Effector memory CD8-positive, alpha-beta T cell (primary cell): ENCODE measurements at regions not wholly inside any gene's neighbourhood (a gene's known extent, or its start where the extent isn't known, plus 50 kb on each side); places are given as distances from the start of the nearest gene placed in this dataset.

Source experiments
- ATAC-seq: fragments of 150-1000 bp; cut with Tn5 transposase; replicated peaks from 2 replicates; pipeline ENCODE4 v1.10.0; 2021; ENCODE audit warnings: mild to moderate bottlenecking, moderate library complexity
- DNase-seq, 3 experiments: peaks; one replicate each; pipeline ENCODE4 v3.0.0; 2021
- H3K27ac Mint-ChIP-seq, 2 donors: one replicate each; pipeline ENCODE4 v1.8.0; 2022; ENCODE audit warnings: mild to moderate bottlenecking in 2 of 2, mixed read lengths in 2 of 2, moderate library complexity in 2 of 2
- H3K27me3 Mint-ChIP-seq, 2 donors: one replicate each; pipeline ENCODE4 v1.8.0; 2022; ENCODE audit warnings: mixed read lengths in 2 of 2
- H3K36me3 Mint-ChIP-seq: one replicate; pipeline ENCODE4 v1.8.0; 2022; ENCODE audit warnings: mild to moderate bottlenecking, moderate library complexity, mixed read lengths; ENCODE audit not compliant: insufficient read depth
- H3K4me1 Mint-ChIP-seq, 2 donors: one replicate each; pipeline ENCODE4 v1.8.0; 2022; ENCODE audit warnings: low read depth in 2 of 2, mixed read lengths in 2 of 2
- H3K4me3 Mint-ChIP-seq, 2 donors: one replicate each; pipeline ENCODE4 v1.8.0; 2022; ENCODE audit warnings: mild to moderate bottlenecking in 2 of 2, mixed read lengths in 2 of 2, moderate library complexity in 2 of 2
- H3K9me3 Mint-ChIP-seq, 2 donors: one replicate each; pipeline ENCODE4 v1.8.0; 2022; ENCODE audit warnings: mixed read lengths in 2 of 2

DNA sequence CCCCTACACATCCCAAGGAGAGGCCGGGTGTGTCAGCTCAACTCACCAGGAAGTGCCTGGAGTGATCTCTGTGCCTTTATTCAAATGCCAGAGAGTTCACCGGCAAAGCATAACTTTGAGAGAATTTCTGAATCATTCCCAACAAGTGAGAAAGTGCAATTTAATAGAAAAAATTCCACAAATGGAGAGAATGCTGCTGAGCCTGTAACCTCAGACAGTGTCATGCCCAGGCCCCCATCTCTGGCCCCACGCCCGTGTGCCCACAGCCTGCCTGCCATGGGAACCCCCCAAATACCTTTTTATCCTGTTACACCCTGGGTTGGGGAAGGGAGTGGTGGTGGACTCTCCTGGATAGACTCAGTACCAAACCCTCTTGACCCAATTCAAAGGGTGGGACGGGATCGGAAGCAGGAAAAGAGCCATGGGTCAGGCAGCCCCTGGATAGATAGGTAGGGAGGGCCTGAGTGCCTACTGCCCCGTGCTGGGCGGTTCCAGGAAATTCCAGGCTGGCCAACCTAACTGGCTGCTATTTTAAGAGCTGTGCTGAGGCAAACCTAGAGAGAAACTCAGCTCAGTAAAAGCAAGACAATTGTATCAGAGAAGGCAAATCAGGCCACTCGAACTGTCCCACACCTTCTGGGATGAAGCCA lies 179.0 kb upstream of the FOXA2 start:
- Mint-ChIP-seq H3K4me1 (no peaks in the 10 kb centered on the region), H3K9me3 (peaks cover 8 to 10% of the 10 kb centered on the region in 2 donors), H3K36me3 (no peaks in the 10 kb centered on the region), H3K27me3 (no peaks in the 10 kb centered on the region), H3K27ac (no peak overlapping the region), H3K4me3 (no peak overlapping the region)
- DNase-seq (no peak), ATAC-seq (no peak)

DNA sequence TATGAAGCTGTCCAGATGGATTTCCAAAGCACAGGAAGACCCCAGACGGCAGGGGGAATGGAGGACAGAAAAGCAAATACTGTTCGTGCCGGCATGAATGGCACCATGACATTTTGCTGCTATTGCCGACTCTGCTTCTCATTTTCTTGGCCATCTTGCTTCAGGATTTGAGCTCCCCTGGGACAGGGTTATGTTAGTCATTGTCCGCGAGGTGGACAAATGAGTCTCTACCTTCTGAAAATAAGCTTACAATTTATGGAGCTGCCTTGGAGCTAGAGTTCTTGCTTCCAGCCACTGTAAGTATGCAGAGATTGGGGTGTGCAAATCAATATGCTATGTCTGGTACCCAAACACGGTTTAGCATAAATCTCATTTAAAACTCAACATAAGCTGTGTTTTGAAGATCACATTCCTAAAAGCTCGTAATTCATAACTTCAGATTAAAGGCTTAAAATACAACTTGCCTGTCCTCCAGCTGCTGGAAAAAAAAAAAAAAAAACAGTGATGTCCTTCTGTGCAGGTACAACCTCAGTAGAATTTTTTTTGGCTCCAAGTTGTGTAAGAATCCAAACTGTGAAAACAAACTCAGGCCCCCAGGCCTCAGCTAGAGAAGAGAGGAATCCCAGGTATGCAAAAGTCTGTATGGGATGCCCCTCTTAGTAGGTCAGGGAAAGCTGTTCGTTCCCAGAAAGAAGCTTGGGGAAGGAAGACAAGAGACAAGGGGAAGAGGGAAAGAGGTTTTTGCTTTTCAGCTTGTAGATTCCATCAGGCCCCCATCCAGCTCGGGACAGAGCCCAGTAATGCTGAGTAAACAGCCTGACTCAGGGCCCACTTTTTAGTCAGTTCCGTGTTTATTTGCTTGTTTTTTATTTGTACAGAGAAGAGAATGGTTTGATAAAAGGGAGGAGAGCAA lies 184.2 kb upstream of the FOXA2 start:
- DNase-seq: no peak
- no peak overlapping the region for H3K4me3 Mint-ChIP-seq
- H3K4me1 Mint-ChIP-seq: no peaks in the 10 kb centered on the region
- H3K36me3 Mint-ChIP-seq: no peaks in the 10 kb centered on the region
- peaks cover 5 to 30% of the 10 kb centered on the region in 2 donors for H3K9me3 Mint-ChIP-seq
- ATAC-seq: no peak
- peaks cover 0 to 13% of the 10 kb centered on the region in 2 donors for H3K27me3 Mint-ChIP-seq
- no peak overlapping the region for H3K27ac Mint-ChIP-seq

DNA sequence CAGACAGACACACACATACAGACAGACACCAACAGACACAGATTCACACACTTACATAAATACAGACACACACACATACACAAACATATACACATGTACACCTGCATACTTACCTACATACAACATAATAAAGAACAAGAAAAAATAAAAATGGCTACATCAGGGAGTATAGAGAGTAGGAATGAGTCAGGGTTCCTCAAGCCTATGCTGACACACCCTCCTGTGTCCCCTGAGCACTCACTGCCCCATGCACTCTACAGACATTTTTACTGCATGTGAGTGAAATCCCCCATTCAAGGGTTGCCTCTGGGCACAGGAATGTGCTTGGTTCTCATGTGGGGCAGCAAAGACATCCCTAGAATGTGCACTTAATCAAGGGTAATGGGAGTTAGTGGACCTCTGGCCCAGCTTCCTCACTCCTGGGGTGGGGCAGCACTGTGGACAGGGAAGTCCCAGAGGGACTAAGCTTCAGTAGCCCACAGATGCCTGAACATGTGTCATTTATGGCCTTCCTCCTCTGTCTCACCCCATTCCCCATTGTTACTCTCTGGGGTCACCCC lies 185.9 kb upstream of the FOXA2 start:
- Mint-ChIP-seq H3K27me3 (peaks cover 0 to 13% of the 10 kb centered on the region in 2 donors), H3K4me3 (no peak overlapping the region), H3K36me3 (no peaks in the 10 kb centered on the region), H3K9me3 (peaks cover 5 to 37% of the 10 kb centered on the region in 2 donors), H3K4me1 (no peaks in the 10 kb centered on the region), H3K27ac (no peak overlapping the region)
- ATAC-seq (no peak), DNase-seq (no peak)

DNA sequence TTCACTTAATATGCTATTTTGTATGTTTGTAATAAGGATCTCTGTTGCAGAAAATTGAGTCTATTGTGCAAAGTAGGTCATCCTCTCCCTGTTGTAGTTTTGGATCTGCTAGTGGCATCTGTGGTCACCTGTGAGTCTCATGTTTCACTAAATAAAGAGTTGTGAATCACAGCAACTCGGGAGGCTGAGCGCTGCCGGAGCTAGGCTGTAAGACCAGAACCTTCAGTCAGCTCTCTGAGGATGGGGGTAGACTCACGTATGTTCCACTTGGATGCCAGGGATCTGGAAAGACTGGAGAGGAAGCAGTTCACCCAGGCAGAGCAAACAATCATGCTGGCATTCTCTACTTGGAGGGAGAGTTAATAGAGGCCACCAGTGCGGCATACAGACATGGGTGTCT lies 187.3 kb upstream of the FOXA2 start:
- Mint-ChIP-seq H3K4me1 (no peaks in the 10 kb centered on the region), H3K27ac (no peak overlapping the region), H3K4me3 (no peak overlapping the region), H3K27me3 (peaks cover 0 to 13% of the 10 kb centered on the region in 2 donors), H3K9me3 (peaks cover 5 to 46% of the 10 kb centered on the region in 2 donors), H3K36me3 (no peaks in the 10 kb centered on the region)
- DNase-seq (no peak), ATAC-seq (no peak)

DNA sequence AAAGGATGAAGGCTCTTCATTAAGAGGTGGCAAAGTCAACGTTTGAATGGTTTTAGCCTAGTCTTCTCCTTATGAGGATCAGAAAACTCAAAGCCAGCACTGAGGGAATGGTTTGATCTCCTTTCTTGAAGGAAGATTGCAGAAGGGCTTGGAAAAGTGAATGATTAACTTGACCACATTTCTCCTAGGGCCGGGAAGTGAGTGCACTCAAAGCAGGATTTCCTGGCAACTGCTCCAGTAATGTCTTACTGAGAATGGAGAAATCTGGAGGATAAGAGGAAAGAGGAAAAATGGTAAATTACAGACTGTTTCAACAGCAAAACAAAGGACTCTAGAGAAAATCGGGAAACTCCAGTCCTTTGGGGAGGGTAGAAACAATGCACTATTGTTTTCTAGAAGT lies 189.0 kb upstream of the FOXA2 start:
- no peak overlapping the region for H3K27ac Mint-ChIP-seq
- no peak overlapping the region for H3K4me3 Mint-ChIP-seq
- no peaks in the 10 kb centered on the region for H3K4me1 Mint-ChIP-seq
- no peak for ATAC-seq
- H3K27me3 Mint-ChIP-seq: peaks cover 0 to 13% of the 10 kb centered on the region in 2 donors
- DNase-seq: no peak
- peaks cover 3 to 46% of the 10 kb centered on the region in 2 donors for H3K9me3 Mint-ChIP-seq
- H3K36me3 Mint-ChIP-seq: no peaks in the 10 kb centered on the region

DNA sequence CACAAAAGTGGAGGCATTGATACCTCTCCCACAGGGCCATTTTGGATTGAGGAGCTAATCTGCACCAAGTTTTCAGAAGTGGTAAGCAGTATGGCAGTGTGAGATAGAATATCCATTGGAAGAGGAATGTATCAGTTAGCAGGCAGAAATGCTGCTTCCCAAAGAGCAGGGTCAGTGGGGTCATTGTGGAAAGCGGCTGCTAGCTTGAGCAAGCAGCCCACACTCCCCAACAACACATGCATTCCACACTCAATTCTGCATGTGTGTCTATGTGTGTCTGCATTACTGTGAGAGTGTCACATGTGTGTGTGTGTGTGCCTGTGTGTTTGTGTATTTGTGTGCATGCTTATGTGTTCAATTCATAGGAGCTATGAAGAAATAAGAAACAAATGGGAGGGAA lies 190.9 kb upstream of the FOXA2 start:
- peaks cover 3 to 31% of the 10 kb centered on the region in 2 donors for H3K9me3 Mint-ChIP-seq
- ATAC-seq (no peak), DNase-seq (no peak)
- H3K27me3 Mint-ChIP-seq: peaks cover 0 to 13% of the 10 kb centered on the region in 2 donors
- H3K36me3 Mint-ChIP-seq: no peaks in the 10 kb centered on the region
- no peak overlapping the region for H3K4me3 Mint-ChIP-seq
- H3K27ac Mint-ChIP-seq: no peak overlapping the region
- no peaks in the 10 kb centered on the region for H3K4me1 Mint-ChIP-seq

DNA sequence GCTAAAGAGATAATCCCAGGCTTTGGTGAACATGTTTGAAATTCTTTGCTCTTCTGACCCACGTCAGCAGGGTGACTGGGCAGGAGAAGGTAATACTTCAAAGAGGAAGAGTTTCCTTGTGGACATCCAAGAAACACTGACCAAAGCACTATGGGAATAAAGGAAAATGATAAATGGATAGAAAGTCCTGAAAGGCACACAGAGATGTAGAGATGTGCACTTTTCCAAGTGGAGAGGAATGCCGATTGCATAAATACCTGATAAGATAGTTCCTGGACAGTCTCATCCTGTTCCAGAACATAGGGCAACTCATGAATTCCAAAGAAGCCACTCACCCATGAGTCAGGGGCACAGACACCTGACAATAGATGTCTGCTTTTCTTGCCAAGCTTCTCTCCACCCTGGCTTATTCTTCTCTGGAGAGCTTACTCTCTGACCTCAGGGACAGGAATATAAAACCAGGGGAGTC lies 191.3 kb upstream of the FOXA2 start:
- no peak overlapping the region for H3K27ac Mint-ChIP-seq
- ATAC-seq: no peak

DNA sequence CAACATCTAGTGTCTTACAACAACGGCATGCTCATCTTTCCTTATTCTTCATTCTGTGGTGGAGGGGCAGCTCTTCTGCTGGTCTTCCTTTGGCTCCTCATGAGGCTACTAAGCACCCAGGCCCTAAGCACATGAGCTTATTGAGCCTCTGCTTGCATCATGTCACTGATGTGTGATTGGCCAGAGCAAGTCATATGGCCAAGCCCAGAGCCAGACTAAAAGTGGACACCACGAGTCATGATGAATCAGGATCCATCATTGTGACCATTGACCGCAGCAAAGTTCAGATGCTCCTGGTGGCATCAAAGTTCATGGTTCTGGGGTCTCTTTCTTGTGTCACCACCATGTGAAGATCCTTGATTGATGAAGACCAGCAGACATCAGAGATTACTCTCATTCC lies 192.0 kb upstream of the FOXA2 start:
- no peak overlapping the region for H3K4me3 Mint-ChIP-seq
- ATAC-seq (no peak), DNase-seq (no peak)
- no peak overlapping the region for H3K27ac Mint-ChIP-seq
- H3K27me3 Mint-ChIP-seq: peaks cover 0 to 5% of the 10 kb centered on the region in 2 donors
- peaks cover 3 to 23% of the 10 kb centered on the region in 2 donors for H3K9me3 Mint-ChIP-seq
- H3K4me1 Mint-ChIP-seq: no peaks in the 10 kb centered on the region
- peaks cover 3% of the 10 kb centered on the region for H3K36me3 Mint-ChIP-seq

More for the DNA sequence above, 191.3 kb upstream of the FOXA2 start:
- H3K9me3 Mint-ChIP-seq: peaks cover 3 to 30% of the 10 kb centered on the region in 2 donors
- no peaks in the 10 kb centered on the region for H3K36me3 Mint-ChIP-seq
- H3K4me1 Mint-ChIP-seq: no peaks in the 10 kb centered on the region
- no peak for DNase-seq
- H3K4me3 Mint-ChIP-seq: no peak overlapping the region
- peaks cover 0 to 12% of the 10 kb centered on the region in 2 donors for H3K27me3 Mint-ChIP-seq

DNA sequence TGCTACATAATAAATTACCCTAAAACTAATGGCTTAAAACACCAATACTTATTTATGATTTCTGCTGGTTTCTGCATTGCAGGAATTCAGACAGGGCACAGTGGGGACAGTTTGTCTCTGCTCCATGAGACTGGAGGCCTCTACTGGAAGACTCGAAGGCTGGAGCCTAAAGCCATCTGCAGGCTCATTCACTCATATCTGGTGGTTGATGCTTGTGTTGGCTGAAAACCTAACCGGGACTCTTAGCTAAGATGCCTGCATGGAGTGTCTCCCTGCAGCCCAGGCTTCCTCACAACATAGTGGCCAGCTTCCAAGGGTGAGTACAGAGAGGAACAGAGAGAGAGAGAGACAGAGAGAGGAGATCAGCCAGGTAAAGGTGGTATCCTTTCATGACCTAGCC lies 195.5 kb upstream of the FOXA2 start:
- Mint-ChIP-seq H3K27me3 (no peaks in the 10 kb centered on the region), H3K36me3 (peaks cover 5% of the 10 kb centered on the region), H3K4me1 (no peaks in the 10 kb centered on the region), H3K27ac (no peak overlapping the region), H3K9me3 (peaks cover 0 to 13% of the 10 kb centered on the region in 2 donors), H3K4me3 (no peak overlapping the region)
- DNase-seq: no peak
- ATAC-seq: no peak

DNA sequence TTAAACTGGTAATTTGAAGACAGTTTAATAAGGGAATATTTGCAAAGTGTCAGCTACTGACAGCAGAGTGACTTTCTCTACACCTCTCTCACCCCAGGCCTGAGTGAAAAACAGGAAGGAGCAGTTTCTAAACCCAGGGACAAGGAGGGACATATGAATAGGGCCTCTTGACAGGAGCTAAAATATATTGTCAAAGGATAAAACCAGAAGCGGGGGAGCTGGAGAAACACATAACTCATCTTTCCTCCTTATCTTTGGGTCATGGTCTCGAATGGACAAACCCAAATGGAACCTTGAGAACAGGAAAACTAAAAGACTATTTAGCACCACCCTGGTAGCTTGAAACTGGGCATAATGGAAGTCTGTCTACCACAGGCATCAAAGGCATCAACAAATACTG lies 197.5 kb upstream of the FOXA2 start:
- Mint-ChIP-seq H3K27me3 (peaks cover 5 to 10% of the 10 kb centered on the region in 2 donors), H3K27ac (no peak overlapping the region), H3K9me3 (peaks cover 0 to 9% of the 10 kb centered on the region in 2 donors), H3K4me1 (no peaks in the 10 kb centered on the region), H3K36me3 (peaks cover 5% of the 10 kb centered on the region), H3K4me3 (no peak overlapping the region)
- ATAC-seq (no peak), DNase-seq (no peak)

DNA sequence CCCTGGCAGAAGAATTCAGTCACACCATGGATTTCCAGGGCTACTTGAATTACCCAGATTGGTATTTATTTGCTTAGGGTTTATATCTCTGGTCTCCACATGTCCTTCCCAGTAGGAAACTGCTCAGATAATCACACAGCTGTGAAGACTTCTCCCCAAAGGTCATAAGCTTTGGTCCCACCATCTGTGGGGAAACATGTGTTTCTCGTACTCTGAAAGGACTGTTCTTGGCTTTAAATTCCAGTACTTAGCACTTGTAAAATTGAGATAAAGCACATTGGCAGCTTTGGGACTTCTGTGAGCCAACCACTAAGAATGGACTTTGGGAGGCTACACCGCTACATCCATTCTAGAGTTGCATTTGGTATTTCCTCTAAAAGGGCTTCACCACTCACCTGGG lies 205.3 kb upstream of the FOXA2 start:
- Mint-ChIP-seq H3K27me3 (peaks cover 5 to 10% of the 10 kb centered on the region in 2 donors), H3K27ac (no peak overlapping the region), H3K9me3 (peaks cover 3 to 11% of the 10 kb centered on the region in 2 donors), H3K4me3 (no peak overlapping the region), H3K4me1 (no peaks in the 10 kb centered on the region), H3K36me3 (no peaks in the 10 kb centered on the region)
- no peak for ATAC-seq
- no peak for DNase-seq

DNA sequence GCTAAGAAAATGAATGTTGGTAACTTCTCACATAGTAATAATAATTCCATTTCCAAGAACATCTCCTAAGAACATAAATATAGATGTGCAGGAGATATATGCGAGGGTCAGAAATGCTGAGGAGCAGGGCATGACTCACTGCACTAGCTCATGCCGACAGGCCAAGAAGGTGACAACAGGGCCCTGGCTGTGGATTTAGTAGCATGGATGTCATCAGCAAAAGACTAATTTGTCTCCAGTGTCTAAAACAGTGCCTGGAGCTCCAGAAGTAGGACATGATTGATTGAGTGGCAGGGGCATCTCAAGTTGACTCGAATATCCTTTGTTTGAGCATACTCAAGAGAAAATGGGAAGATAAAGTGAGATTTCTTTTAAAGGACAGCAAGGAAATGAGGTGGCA lies 207.0 kb upstream of the FOXA2 start:
- Mint-ChIP-seq H3K4me1 (no peaks in the 10 kb centered on the region), H3K27me3 (peaks cover 0 to 4% of the 10 kb centered on the region in 2 donors), H3K36me3 (no peaks in the 10 kb centered on the region), H3K4me3 (no peak overlapping the region), H3K27ac (no peak overlapping the region), H3K9me3 (peaks cover 6 to 14% of the 10 kb centered on the region in 2 donors)
- DNase-seq: no peak
- no peak for ATAC-seq

DNA sequence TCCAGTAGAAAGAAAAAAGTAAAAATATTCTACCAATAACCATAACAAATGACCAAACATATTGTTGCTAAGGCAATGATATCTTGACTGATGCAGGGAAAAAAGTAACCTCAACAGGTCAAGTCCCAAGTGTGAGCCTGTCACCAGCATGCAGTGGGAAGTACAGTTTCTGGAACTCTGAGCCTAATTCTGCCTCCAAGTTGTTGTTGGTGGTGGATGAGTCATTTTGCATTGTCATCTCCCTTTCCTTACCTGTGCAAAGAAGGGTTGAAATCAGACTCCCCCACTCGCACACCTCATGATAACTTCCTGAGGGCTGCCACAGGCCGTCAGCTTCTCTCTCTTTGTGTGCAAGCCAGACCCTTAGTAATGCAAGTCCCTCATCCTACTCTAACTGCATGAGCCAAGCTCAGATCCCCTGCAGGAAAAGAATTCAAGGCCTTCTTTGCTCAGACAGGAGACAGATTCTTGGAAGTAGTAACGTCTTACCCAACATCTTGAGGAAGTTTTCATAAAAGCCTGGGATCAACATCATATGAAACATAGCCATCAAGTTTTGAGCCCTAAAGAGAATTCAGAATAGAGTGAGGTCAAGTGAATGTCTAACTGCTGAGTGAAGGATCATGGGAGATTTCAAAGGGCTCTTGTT lies 207.6 kb upstream of the FOXA2 start:
- DNase-seq (no peak), ATAC-seq (no peak)
- no peaks in the 10 kb centered on the region for H3K27me3 Mint-ChIP-seq
- no peak overlapping the region for H3K4me3 Mint-ChIP-seq
- H3K9me3 Mint-ChIP-seq: peaks cover 6 to 12% of the 10 kb centered on the region in 2 donors
- no peak overlapping the region for H3K27ac Mint-ChIP-seq
- H3K36me3 Mint-ChIP-seq: no peaks in the 10 kb centered on the region
- no peaks in the 10 kb centered on the region for H3K4me1 Mint-ChIP-seq
